Spleen (tissue), 11 donors: ENCODE measurements at regions not wholly inside any gene's neighbourhood (a gene's known extent, or its start where the extent isn't known, plus 50 kb on each side); places are given as distances from the start of the nearest gene placed in this dataset.

Experiments used
- DNase-seq: peaks from one replicate; pipeline ENCODE4 v3.0.0-alpha.2; 2020
- H3K27ac ChIP-seq, 8 donors: fragments of 200-600 bp; sonication (generic) in 7 of 8; 1 replicate in 4 of 8; 2 replicates in 4 of 8; pipeline versions ENCODE4 v1.5.0 to v1.8.0; 2016 to 2021; ENCODE audit warnings: inconsistent platforms in 4 of 8, mild to moderate bottlenecking in 4 of 8, moderate library complexity in 1 of 8
- H3K27me3 ChIP-seq, 7 donors: fragments of 200-600 bp; sonication (generic) in 6 of 7; replicated peaks in 1 of 7; 1 replicate in 4 of 7; 2 replicates in 3 of 7; pipeline versions ENCODE4 v1.5.0 to v1.8.0; 2016 to 2021; ENCODE audit warnings: inconsistent platforms in 3 of 7, mild to moderate bottlenecking in 1 of 7
- H3K36me3 ChIP-seq, 6 donors: fragments of 200-600 bp; sonication (generic) in 5 of 6; 1 replicate in 4 of 6; 2 replicates in 2 of 6; pipeline versions ENCODE4 v1.5.0 to v1.8.0; 2016 to 2021; ENCODE audit warnings: inconsistent platforms in 2 of 6
- H3K4me1 ChIP-seq, 6 donors: fragments of 200-600 bp; sonication (generic) in 5 of 6; 1 replicate in 3 of 6; 2 replicates in 3 of 6; pipeline versions ENCODE4 v1.5.0 to v1.8.0; 2016 to 2021; ENCODE audit warnings: inconsistent platforms in 3 of 6
- H3K4me3 ChIP-seq, 8 donors: fragments of 200-600 bp; sonication (generic) in 7 of 8; 1 replicate in 4 of 8; 2 replicates in 4 of 8; pipeline versions ENCODE4 v1.5.0 to v1.8.0; 2016 to 2021; ENCODE audit warnings: inconsistent platforms in 4 of 8, mild to moderate bottlenecking in 4 of 8, moderate library complexity in 2 of 8
- H3K9me3 ChIP-seq, 8 donors: fragments of 200-600 bp; sonication (generic) in 7 of 8; 1 replicate in 4 of 8; 2 replicates in 4 of 8; pipeline versions ENCODE4 v1.5.0 to v1.8.0; 2016 to 2021; ENCODE audit warnings: inconsistent platforms in 4 of 8
- CTCF ChIP-seq, 11 experiments: fragments of 200-600 bp in 7 of 11; fragments of 450-650 bp in 4 of 11; sonication (generic) in 4 of 11; IDR thresholded peaks in 8 of 11; conservative IDR thresholded peaks in 3 of 11; 1 replicate in 7 of 11; 2 replicates in 4 of 11; pipeline versions ENCODE4 v1.4.0 to v1.8.0; 2016 to 2021; ENCODE audit warnings: antibody characterized with exemption in 11 of 11, inconsistent platforms in 4 of 11, mild to moderate bottlenecking in 1 of 11
- POLR2A ChIP-seq, 3 donors: fragments of 450-650 bp; IDR thresholded peaks; one replicate each; pipeline ENCODE4 v1.5.1; 2017; ENCODE audit warnings: antibody characterized with exemption in 3 of 3, mild to moderate bottlenecking in 1 of 3
- POLR2AphosphoS5 ChIP-seq, 3 donors: sonication (generic); formaldehyde crosslinking; IDR thresholded peaks; one replicate each; pipeline ENCODE4 v1.5.1; 2017; ENCODE audit warnings: antibody characterized with exemption in 3 of 3
- whole genome bisulfite sequencing, 5 donors: extraction: QIAGEN DNeasy Blood & Tissue Kit in 3 of 5; methylation state at CpG; one replicate each; pipeline versions ENCODE4 v1.1.5 to v1.1.7; 2013 to 2018; 5-methylcytosine and 5-hydroxymethylcytosine counted together
- intact Hi-C: fragments of 100-400 bp; cut with DNase I; formaldehyde crosslinking; loops from one replicate; pipeline ENCODE4 v1.15.0; 2023; ENCODE audit warnings: low total_unique reads
- donor health status: healthy with polysubstance abuse.
- donor health status: DM: no; HTN: no; CAD: no; lungs with moderate emphysema.
- donor health status: DM: no; HTN: no; CAD: no.
- donor health status: Bipolar disorder and iron deficiency.
- donor health status: healthy.
- donor health status: DM: no; HTN: no; CAD: no.
- donor health status: DM: yes; HTN: yes; CAD: no.

- no peaks in the 10 kb centered on the region for H3K27me3 ChIP-seq
- intact Hi-C loops, result no loop called here
- DNase-seq, result no peak
- no peaks in the 10 kb centered on the region for H3K4me1 ChIP-seq
- TF ChIP-seq POLR2AphosphoS5 (IDR thresholded peaks at IDR 0.05), result no peak
- no peak for TF ChIP-seq POLR2A (IDR thresholded peaks at IDR 0.05)
- no peak for TF ChIP-seq CTCF (IDR thresholded peaks at IDR 0.05 in 8 of 11, conservative IDR thresholded peaks at IDR 0.05 in 3 of 11)
- H3K9me3 ChIP-seq, result peaks cover 0 to 23% (median 10%) of the 10 kb centered on the region in 8 donors
- H3K36me3 ChIP-seq, result no peaks in the 10 kb centered on the region
- 55 to 80% (median 62%) methylated on average over 7 of the region's 7 CpGs for WGBS, 5 donors
- H3K27ac ChIP-seq, result no peak overlapping the region
- H3K4me3 ChIP-seq, result no peak overlapping the region
Measured at GRCh38 chr3:1677576-1678156, 421.0 kb upstream of the CNTN4 start.

- TF ChIP-seq POLR2AphosphoS5 (IDR thresholded peaks at IDR 0.05), result no peak
- TF ChIP-seq POLR2A (IDR thresholded peaks at IDR 0.05), result no peak
- TF ChIP-seq CTCF (IDR thresholded peaks at IDR 0.05 in 8 of 11, conservative IDR thresholded peaks at IDR 0.05 in 3 of 11), result no peak
- 88 to 96% (median 93%) methylated on average over 1 of the region's 1 CpG for WGBS, 5 donors
- peaks cover 0 to 15% (median 2%) of the 10 kb centered on the region in 8 donors for H3K9me3 ChIP-seq
- no peaks in the 10 kb centered on the region for H3K36me3 ChIP-seq
- H3K4me1 ChIP-seq, result no peaks in the 10 kb centered on the region
- H3K27ac ChIP-seq, result no peak overlapping the region
- intact Hi-C loops, result no loop called here
- H3K27me3 ChIP-seq, result no peaks in the 10 kb centered on the region
- no peak overlapping the region for H3K4me3 ChIP-seq
- DNase-seq, result no peak
Measured at GRCh38 chr3:1692428-1692827, 406.2 kb upstream of the CNTN4 start.

GRCh38 chr3:1693145-1693544 lies 405.5 kb upstream of the CNTN4 start:
- Histone ChIP-seq H3K36me3 (no peaks in the 10 kb centered on the region), H3K27ac (no peak overlapping the region), H3K4me1 (no peaks in the 10 kb centered on the region), H3K27me3 (no peaks in the 10 kb centered on the region), H3K4me3 (no peak overlapping the region), H3K9me3 (peaks cover 0 to 19% (median 2%) of the 10 kb centered on the region in 8 donors)
- TF ChIP-seq POLR2AphosphoS5 (IDR thresholded peaks at IDR 0.05) (no peak), POLR2A (IDR thresholded peaks at IDR 0.05) (no peak), CTCF (IDR thresholded peaks at IDR 0.05 in 8 of 11, conservative IDR thresholded peaks at IDR 0.05 in 3 of 11) (no peak)
- DNase-seq, result no peak
- 70 to 76% (median 70%) methylated on average over 2 of the region's 2 CpGs for WGBS, 5 donors
- intact Hi-C loops, result no loop called here

- Histone ChIP-seq H3K27ac (no peak overlapping the region), H3K27me3 (no peaks in the 10 kb centered on the region), H3K9me3 (peaks cover 0 to 37% (median 3%) of the 10 kb centered on the region in 8 donors), H3K4me3 (no peak overlapping the region), H3K36me3 (no peaks in the 10 kb centered on the region), H3K4me1 (no peaks in the 10 kb centered on the region)
- DNase-seq, result no peak
- whole genome bisulfite sequencing, 5 donors, result 52 to 65% (median 57%) methylated on average over 5 of the region's 5 CpGs
- TF ChIP-seq CTCF (IDR thresholded peaks at IDR 0.05 in 8 of 11, conservative IDR thresholded peaks at IDR 0.05 in 3 of 11), result no peak
- no peak for TF ChIP-seq POLR2A (IDR thresholded peaks at IDR 0.05)
- no peak for TF ChIP-seq POLR2AphosphoS5 (IDR thresholded peaks at IDR 0.05)
- intact Hi-C loops, result no loop called here
Measured at GRCh38 chr3:1696669-1697275, 401.9 kb upstream of the CNTN4 start.
